Fibroblast of lung (primary cell): ENCODE measurements at regions not wholly inside any gene's neighbourhood (a gene's known extent, or its start where the extent isn't known, plus 50 kb on each side); places are given as distances from the start of the nearest gene placed in this dataset.

Experiments
- DNase-seq, 2 donors: peaks; one replicate each; pipeline versions ENCODE4 v3.0.0 to v3.0.0-alpha.2; 2010; ENCODE audit warnings: low read depth in 2 of 2
- H2AFZ ChIP-seq: 2 replicates; pipeline ENCODE4 v1.5.1; 2012; ENCODE audit warnings: low read length, control low read depth, inconsistent platforms
- H3K27ac ChIP-seq: 2 replicates; pipeline ENCODE4 v1.5.1; 2011; ENCODE audit warnings: low read length, control low read depth; ENCODE audit not compliant: insufficient read depth
- H3K27me3 ChIP-seq: 2 replicates; pipeline ENCODE4 v1.5.1; 2011; ENCODE audit warnings: mild to moderate bottlenecking, low read length; ENCODE audit not compliant: control insufficient read depth, insufficient read depth
- H3K36me3 ChIP-seq: 2 replicates; pipeline ENCODE4 v1.5.1; 2011; ENCODE audit warnings: low read length; ENCODE audit not compliant: control insufficient read depth, insufficient read depth
- H3K4me1 ChIP-seq: 2 replicates; pipeline ENCODE4 v1.5.1; 2011; ENCODE audit warnings: low read length; ENCODE audit not compliant: control insufficient read depth, insufficient read depth; ENCODE audit errors: extremely low read depth
- H3K4me2 ChIP-seq: 2 replicates; pipeline ENCODE4 v1.5.1; 2011; ENCODE audit warnings: low read length, control low read depth; ENCODE audit not compliant: insufficient read depth; ENCODE audit errors: extremely low read depth
- H3K4me3 ChIP-seq, 4 experiments: fragments of 200-600 bp in 1 of 4; sonication (generic) in 1 of 4; replicated peaks in 1 of 4; 2 replicates each; pipeline ENCODE4 v1.5.1; 2011 to 2016; ENCODE audit warnings: low read length in 4 of 4, low read depth in 3 of 4, mild to moderate bottlenecking in 3 of 4, control low read depth in 2 of 4, inconsistent platforms in 1 of 4, mixed read lengths in 1 of 4; ENCODE audit not compliant: insufficient read depth in 1 of 4; ENCODE audit errors: control extremely low read depth in 1 of 4
- H3K79me2 ChIP-seq: 2 replicates; pipeline ENCODE4 v1.5.1; 2012; ENCODE audit warnings: mild to moderate bottlenecking, low read length, inconsistent platforms; ENCODE audit not compliant: control insufficient read depth, insufficient read depth
- H3K9ac ChIP-seq: 2 replicates; pipeline ENCODE4 v1.5.1; 2011; ENCODE audit warnings: mild to moderate bottlenecking, low read length, control low read depth; ENCODE audit not compliant: insufficient read depth
- H3K9me3 ChIP-seq: 2 replicates; pipeline ENCODE4 v1.5.1; 2012; ENCODE audit warnings: low read depth, low read length; ENCODE audit not compliant: control insufficient read depth, insufficient read depth
- H4K20me1 ChIP-seq: 2 replicates; pipeline ENCODE4 v1.5.1; 2011; ENCODE audit warnings: low read length; ENCODE audit not compliant: control insufficient read depth, insufficient read depth; ENCODE audit errors: extremely low read depth
- CTCF ChIP-seq, 2 donors: IDR thresholded peaks in 1 of 2; conservative IDR thresholded peaks in 1 of 2; 1 replicate in 1 of 2; 2 replicates in 1 of 2; pipeline ENCODE4 v1.5.1; 2011 to 2012; ENCODE audit warnings: low read length in 2 of 2, control low read depth in 1 of 2, inconsistent platforms in 1 of 2, low read depth in 1 of 2, mild to moderate bottlenecking in 1 of 2
- EZH2 ChIP-seq: IDR thresholded peaks from 2 replicates; pipeline ENCODE4 v1.5.1; 2012; ENCODE audit warnings: low read length, control low read depth, mild to moderate bottlenecking; ENCODE audit errors: missing control alignments

- DNase-seq, result no peak
- Histone ChIP-seq H3K4me1 (no peaks in the 10 kb centered on the region), H3K27me3 (no peaks in the 10 kb centered on the region), H3K9ac (no peak overlapping the region), H3K4me3 (no peak overlapping the region), H2AFZ (no peak overlapping the region), H3K79me2 (no peaks in the 10 kb centered on the region), H3K36me3 (no peaks in the 10 kb centered on the region), H3K27ac (no peak overlapping the region), H3K4me2 (no peak overlapping the region), H4K20me1 (no peaks in the 10 kb centered on the region), H3K9me3 (no peaks in the 10 kb centered on the region)
- TF ChIP-seq EZH2 (no peak), CTCF (conservative IDR thresholded peaks at IDR 0.05 in 1 of 2, IDR thresholded peaks at IDR 0.05 in 1 of 2; ENCODE audit: low read depth in 1 of 2, low read length in 2 of 2) (no peak)
These were observed 246.2 kb downstream of the FAM43A start for GRCh38 chr3:194931865-194932264.

GRCh38 chr3:194933465-194933864 is 247.8 kb downstream of the FAM43A start:
- Histone ChIP-seq H3K9me3 (no peaks in the 10 kb centered on the region), H3K36me3 (no peaks in the 10 kb centered on the region), H3K79me2 (no peaks in the 10 kb centered on the region), H4K20me1 (no peaks in the 10 kb centered on the region), H3K4me3 (no peak overlapping the region), H3K4me1 (no peaks in the 10 kb centered on the region), H3K27me3 (no peaks in the 10 kb centered on the region), H2AFZ (no peak overlapping the region), H3K27ac (no peak overlapping the region), H3K9ac (no peak overlapping the region), H3K4me2 (no peak overlapping the region)
- DNase-seq, result no peak
- TF ChIP-seq EZH2 (no peak), CTCF (conservative IDR thresholded peaks at IDR 0.05 in 1 of 2, IDR thresholded peaks at IDR 0.05 in 1 of 2; ENCODE audit: low read depth in 1 of 2, low read length in 2 of 2) (no peak)

- no peak overlapping the region for H2AFZ ChIP-seq
- peaks cover 3% of the 10 kb centered on the region for H3K27me3 ChIP-seq
- DNase-seq, result no peak
- no peaks in the 10 kb centered on the region for H3K9me3 ChIP-seq
- H3K79me2 ChIP-seq, result no peaks in the 10 kb centered on the region
- no peak overlapping the region for H3K9ac ChIP-seq
- no peaks in the 10 kb centered on the region for H3K36me3 ChIP-seq
- H3K4me3 ChIP-seq, result no peak overlapping the region
- H3K4me2 ChIP-seq, result no peak overlapping the region
- TF ChIP-seq CTCF (conservative IDR thresholded peaks at IDR 0.05 in 1 of 2, IDR thresholded peaks at IDR 0.05 in 1 of 2; ENCODE audit: low read depth in 1 of 2, low read length in 2 of 2), result no peak
- TF ChIP-seq EZH2, result no peak
- H3K4me1 ChIP-seq, result no peaks in the 10 kb centered on the region
- no peaks in the 10 kb centered on the region for H4K20me1 ChIP-seq
- H3K27ac ChIP-seq, result no peak overlapping the region
These were observed 249.4 kb downstream of the FAM43A start for GRCh38 chr3:194935061-194935460.
